ENCODE measurements at regions not wholly inside any gene's neighbourhood (a gene's known extent, or its start where the extent isn't known, plus 50 kb on each side); places are given as distances from the start of the nearest gene placed in this dataset.
"Not testable (repeated sequence)": the region's sequence is repeated elsewhere in the genome, so short reads cannot be mapped to it uniquely, and the experiment has no call there.

DNA sequence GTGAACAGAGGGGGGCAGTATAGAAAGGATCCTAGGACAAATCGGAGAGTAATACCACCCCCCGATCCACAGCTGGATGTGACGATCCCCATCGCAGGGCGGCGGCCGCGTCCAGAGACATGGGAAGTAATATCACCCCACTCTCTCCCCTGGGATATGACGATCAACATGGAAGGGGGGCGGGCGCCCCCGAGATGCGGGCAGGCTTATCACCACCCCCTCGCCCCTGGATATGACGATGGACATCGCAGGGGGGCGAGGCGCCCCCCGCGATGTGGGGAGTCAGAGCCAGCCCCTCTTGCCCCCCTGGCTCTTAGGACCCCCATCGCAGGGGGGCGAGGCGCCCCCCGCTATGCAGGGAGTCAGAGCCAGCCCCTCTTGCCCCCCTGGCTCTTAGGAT lies 120.4 kb upstream of the OSBPL11 start:
- intact Hi-C loops (cut with DNase I) = no loop called here
- Histone ChIP-seq H3K27me3 (no peaks in the 10 kb centered on the region), H3K9me3 (no peaks in the 10 kb centered on the region), H3K36me3 (no peaks in the 10 kb centered on the region), H3K4me3 (no peak overlapping the region), H3K4me1 (no peaks in the 10 kb centered on the region), H3K27ac (no peak overlapping the region)
- ATAC-seq (no peak), DNase-seq (no peak)
- no peak for TF ChIP-seq POLR2A (IDR thresholded peaks at IDR 0.05)
- TF ChIP-seq, protein P1, sequence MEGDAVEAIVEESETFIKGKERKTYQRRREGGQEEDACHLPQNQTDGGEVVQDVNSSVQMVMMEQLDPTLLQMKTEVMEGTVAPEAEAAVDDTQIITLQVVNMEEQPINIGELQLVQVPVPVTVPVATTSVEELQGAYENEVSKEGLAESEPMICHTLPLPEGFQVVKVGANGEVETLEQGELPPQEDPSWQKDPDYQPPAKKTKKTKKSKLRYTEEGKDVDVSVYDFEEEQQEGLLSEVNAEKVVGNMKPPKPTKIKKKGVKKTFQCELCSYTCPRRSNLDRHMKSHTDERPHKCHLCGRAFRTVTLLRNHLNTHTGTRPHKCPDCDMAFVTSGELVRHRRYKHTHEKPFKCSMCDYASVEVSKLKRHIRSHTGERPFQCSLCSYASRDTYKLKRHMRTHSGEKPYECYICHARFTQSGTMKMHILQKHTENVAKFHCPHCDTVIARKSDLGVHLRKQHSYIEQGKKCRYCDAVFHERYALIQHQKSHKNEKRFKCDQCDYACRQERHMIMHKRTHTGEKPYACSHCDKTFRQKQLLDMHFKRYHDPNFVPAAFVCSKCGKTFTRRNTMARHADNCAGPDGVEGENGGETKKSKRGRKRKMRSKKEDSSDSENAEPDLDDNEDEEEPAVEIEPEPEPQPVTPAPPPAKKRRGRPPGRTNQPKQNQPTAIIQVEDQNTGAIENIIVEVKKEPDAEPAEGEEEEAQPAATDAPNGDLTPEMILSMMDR (IDR thresholded peaks at IDR 0.05) = no peak
- WGBS, 4 donors = 91 to 94% (median 93%) methylated on average over 19 to 24 of the region's 24 CpGs

- peaks cover 0 to 12% (median 0%) of the 10 kb centered on the region in 12 donors for H3K9me3 ChIP-seq
- H3K4me3 ChIP-seq; H3K27ac ChIP-seq; H3K4me1 ChIP-seq; H3K36me3 ChIP-seq; DNase-seq; intact Hi-C loops (cut with DNase I); H3K27me3 ChIP-seq; ATAC-seq: not testable (repeated sequence)
- 62 to 79% (median 71%) methylated on average over 11 of the region's 11 CpGs for WGBS, 4 donors
Measured at GRCh38 chr3:125732151-125732550, 136.9 kb upstream of the OSBPL11 start.

GRCh38 chr3:125741991-125742718 lies 146.9 kb upstream of the OSBPL11 start:
- H3K9me3 ChIP-seq; H3K27me3 ChIP-seq; ATAC-seq; H3K36me3 ChIP-seq; DNase-seq; H3K4me1 ChIP-seq; H3K4me3 ChIP-seq; intact Hi-C loops (cut with DNase I); H3K27ac ChIP-seq: not testable (repeated sequence)
- 83 to 91% (median 87%) methylated on average over 11 of the region's 11 CpGs for whole genome bisulfite sequencing, 4 donors

DNA sequence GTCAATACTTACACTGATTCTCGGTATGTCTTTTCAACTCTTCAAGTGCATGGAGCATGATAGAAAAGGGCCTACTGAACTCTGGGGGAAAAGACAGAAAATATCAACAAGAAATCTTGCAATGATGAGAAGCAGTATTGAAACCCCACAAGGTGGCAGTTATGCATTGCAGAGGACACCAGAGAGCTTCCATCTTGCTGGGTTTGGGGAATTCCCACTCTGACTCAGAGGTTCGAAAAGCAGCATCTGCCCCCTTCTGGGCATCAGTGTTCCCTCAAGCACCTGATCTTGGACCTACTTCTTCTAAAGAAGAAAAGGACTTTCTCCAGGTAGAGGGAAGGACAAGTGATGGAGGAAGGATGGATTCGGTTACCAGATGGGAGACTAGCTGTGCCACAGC lies 147.5 kb upstream of the OSBPL11 start:
- H3K27ac ChIP-seq; H3K4me3 ChIP-seq; intact Hi-C loops (cut with DNase I); DNase-seq; H3K27me3 ChIP-seq; H3K4me1 ChIP-seq; H3K9me3 ChIP-seq; H3K36me3 ChIP-seq; ATAC-seq: not testable (repeated sequence)
- 65 to 81% (median 72%) methylated on average over 2 to 3 of the region's 3 CpGs for WGBS, 4 donors

GRCh38 chr3:125757050-125757449 lies 161.8 kb upstream of the OSBPL11 start:
- H3K27me3 ChIP-seq; ATAC-seq; DNase-seq; H3K4me1 ChIP-seq; intact Hi-C loops (cut with DNase I); H3K9me3 ChIP-seq; H3K36me3 ChIP-seq; H3K27ac ChIP-seq; H3K4me3 ChIP-seq: not testable (repeated sequence)
- 78 to 94% (median 84%) methylated on average over 1 of the region's 1 CpG for WGBS, 4 donors

DNA sequence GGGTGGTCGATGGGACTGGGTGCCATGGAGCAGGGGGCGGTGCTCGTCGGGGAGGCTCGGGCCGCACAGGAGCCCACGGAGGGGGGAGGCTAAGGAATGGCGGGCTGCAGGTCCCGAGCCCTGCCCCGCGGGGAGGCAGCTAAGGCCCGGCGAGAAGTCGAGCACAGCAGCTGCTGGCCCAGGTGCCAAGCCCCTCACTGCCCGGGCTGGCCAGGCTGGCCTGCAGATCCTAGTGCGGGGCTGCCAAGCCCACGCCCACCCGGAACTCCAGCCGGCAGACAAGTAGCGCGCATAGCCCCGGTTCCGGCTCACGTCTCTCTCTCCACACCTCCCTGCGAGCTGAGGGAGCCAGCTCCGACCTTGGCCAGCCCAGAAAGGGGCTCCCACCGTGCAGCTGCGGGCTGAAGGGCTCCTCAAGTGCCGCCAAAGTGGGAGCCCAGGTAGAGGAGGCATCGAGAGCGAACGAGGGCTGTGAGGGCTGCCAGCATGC lies 163.4 kb upstream of the OSBPL11 start:
- H3K27ac ChIP-seq; DNase-seq; H3K36me3 ChIP-seq; intact Hi-C loops (cut with DNase I); H3K4me1 ChIP-seq; H3K4me3 ChIP-seq; H3K9me3 ChIP-seq; H3K27me3 ChIP-seq; ATAC-seq: not testable (repeated sequence)
- 89 to 95% (median 91%) methylated on average over 25 to 32 of the region's 32 CpGs for WGBS, 4 donors

DNA sequence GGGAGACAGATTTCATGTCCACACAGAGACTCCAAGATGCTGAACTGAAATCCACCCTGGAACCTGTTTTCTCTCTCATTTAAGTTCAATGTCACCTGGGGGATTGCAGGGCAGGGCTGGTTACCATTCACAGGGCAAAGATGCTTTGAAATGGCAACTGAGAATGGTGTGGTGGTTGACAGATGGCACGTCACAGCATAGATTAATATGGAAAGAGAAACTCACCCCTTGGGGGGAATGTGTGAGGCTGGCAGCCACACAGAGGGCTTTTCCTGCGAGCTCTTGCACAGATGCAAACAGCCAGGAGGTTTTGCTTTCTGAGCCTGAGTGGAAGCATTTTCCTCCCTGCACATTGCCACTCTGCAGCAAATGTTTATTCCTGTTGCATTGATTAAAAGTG lies 167.3 kb upstream of the OSBPL11 start:
- not testable (repeated sequence) for H3K4me3 ChIP-seq, H3K27ac ChIP-seq, ATAC-seq, H3K36me3 ChIP-seq, DNase-seq, H3K9me3 ChIP-seq
- Histone ChIP-seq H3K4me1 (peaks cover 0 to 13% (median 0%) of the 10 kb centered on the region in 12 donors), H3K27me3 (peaks cover 0 to 12% (median 0%) of the 10 kb centered on the region in 9 donors)
- intact Hi-C loops (cut with DNase I) = loop anchor here in 2 of 10 donors (10.0 kb wide), 2 partner anchors 152 to 172 kb away; no protein-coding TSS in a partner anchor
- WGBS, 4 donors = 65 to 79% (median 73%) methylated on average over 2 of the region's 2 CpGs

All from heart left ventricle (tissue), 16 donors.